Skin epidermis (tissue), 12 donors: ENCODE measurements at regions not wholly inside any gene's neighbourhood (a gene's known extent, or its start where the extent isn't known, plus 50 kb on each side); places are given as distances from the start of the nearest gene placed in this dataset.
"Not testable (repeated sequence)": the region's sequence is repeated elsewhere in the genome, so short reads cannot be mapped to it uniquely, and the experiment has no call there.

ENCODE experiments used
- H3K27ac ChIP-seq, 21 experiments: fragments of 200-600 bp; sonication (generic) in 11 of 21; one replicate each; pipeline ENCODE4 v1.5.0; 2020; ENCODE audit warnings: mild to moderate bottlenecking in 3 of 21, inconsistent platforms in 2 of 21, moderate library complexity in 2 of 21
- H3K4me3 ChIP-seq, 7 experiments: fragments of 200-600 bp; sonication (generic) in 2 of 7; one replicate each; pipeline ENCODE4 v1.5.0; 2020; ENCODE audit warnings: inconsistent platforms in 2 of 7, mild to moderate bottlenecking in 2 of 7, moderate library complexity in 1 of 7

DNA sequence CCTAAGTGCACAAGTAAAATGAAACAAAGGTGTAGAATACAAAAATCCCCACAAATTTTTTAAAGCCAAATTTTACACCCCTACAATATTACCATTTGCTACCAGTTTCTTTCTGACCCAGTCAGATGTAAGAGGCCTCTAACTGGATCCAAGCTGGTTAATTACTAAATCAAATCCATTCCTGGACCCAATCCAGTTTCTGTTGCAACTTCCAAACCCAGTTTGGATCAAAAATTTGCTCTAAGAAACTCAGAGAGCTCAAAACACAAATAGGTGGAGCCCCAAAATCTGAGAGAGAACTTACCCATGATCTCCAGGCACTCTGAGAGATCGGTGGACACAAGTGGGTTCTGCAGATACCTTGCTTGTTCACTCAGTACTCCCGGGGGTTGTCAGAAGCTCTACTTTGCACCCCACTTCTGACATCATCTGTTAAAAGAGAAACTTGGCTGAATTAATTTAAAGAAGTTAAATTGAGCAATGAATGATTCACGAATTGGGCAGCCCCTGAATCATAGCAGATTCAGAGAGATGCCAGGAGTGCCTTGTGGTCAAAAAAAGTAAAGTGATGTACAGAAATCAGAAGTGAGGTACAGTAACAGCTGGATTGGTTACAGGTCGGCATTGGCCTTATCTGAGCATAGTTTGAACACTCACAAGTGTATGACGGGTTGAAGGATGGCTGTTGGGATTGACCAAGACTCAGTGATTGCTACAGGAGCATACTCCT is 448.0 kb downstream of the KCNT2 start:
- Histone ChIP-seq H3K4me3 (no peak overlapping the region), H3K27ac (no peak overlapping the region)

DNA sequence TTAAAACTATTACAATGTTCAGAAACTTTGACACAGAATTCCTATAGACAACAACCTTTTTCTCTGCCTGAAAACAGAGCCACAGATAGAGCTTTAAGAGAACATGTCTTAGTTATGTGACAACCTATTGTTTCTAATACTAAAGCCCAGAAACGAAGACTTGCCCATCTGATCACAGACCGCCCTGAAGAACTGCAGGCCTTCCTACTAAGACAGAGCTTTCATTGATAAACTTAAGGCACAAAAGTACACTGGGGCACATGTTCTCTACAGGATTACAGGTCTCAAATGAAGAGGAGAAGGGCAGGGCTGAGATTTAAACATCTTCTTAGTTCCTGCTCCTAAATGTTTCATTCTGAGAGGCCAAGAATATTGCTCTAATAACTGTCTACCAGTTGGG is 452.7 kb downstream of the KCNT2 start:
- Histone ChIP-seq H3K4me3 (no peak overlapping the region), H3K27ac (no peak overlapping the region)

DNA sequence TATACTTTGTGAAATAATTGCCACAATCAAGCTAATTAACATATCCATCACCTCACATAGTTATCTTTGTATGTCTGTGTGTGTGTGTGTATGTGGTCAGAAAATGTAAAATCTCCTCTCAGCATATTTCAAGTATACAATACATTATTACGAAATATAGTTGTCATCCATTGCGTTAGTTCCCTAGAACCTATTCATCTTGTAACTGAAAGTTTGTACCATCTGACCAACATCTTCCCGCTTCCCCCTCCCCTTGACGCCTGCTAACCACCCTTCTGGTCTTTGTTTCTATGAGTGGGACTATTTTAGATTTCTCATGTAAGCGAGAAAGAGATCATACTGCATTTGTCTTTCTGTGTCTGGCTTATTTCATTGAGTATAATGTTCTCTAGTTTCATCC is 455.3 kb downstream of the KCNT2 start:
- no peak overlapping the region for H3K27ac ChIP-seq
- H3K4me3 ChIP-seq: no peak overlapping the region

DNA sequence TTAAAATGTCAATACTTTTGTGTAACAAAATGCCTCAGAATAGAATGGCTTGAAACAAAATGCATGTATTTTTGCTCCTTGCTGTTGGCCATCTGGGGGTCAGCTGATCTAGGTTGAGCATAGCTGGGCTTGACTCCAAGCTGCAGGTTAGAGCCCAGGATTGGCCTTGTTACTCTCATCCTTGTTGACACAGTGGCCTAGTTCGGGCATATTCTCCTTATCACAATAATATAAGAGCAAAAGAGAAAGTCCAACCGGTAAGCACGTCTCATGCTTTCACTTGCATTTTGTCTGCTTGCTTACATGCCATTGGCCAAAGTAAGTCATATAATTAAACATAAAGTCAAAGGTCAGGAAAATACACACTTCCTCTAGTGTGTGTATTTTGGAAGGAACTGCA is 456.2 kb downstream of the KCNT2 start:
- no peak overlapping the region for H3K4me3 ChIP-seq
- H3K27ac ChIP-seq: no peak overlapping the region

DNA sequence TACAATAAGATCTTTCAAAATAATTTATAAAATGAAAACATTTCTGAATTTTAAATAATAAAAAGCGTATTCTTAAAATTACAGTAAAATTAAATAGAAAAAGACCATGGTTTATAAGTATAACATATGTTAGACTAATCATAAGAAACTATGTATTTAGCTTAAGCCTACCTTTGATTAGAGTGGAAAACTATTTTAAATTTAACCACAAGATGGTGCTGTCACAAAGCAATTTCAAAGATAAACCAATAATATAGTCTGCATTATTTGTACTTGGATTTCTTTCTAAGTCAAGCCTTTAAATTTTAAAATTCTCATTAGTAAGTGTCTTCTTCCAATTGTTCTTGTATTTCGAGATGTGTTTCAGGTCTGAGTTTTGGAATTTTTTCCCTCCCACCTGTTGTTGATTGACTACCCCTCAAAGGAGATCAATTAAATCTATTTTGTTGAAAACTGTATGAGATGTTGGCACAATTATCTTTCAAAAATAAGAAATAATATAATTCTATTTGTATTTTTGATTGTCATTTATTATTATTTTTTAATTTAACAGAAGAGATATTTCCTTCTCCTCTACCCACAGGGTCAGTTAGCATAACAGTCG is 459.8 kb downstream of the KCNT2 start:
- Histone ChIP-seq H3K27ac (no peak overlapping the region), H3K4me3 (no peak overlapping the region)

DNA sequence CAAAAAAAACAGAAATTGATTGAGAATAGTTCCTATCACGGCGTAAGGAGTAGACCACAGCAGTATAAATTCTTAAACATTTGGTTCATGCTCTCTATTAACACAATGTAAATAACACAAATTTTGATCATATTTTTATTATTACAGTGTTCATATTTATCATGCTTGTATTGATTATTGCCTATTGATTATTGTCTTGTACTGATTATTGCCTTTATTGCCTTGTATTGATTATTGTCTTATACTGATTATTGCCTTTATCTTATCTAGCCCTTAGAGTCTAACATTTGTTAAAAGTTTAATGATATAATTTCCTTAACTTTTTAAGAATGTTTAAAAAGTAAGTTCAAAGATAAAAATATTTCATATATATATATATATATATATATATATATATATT is 460.7 kb downstream of the KCNT2 start:
- no peak overlapping the region for H3K4me3 ChIP-seq
- no peak overlapping the region for H3K27ac ChIP-seq

DNA sequence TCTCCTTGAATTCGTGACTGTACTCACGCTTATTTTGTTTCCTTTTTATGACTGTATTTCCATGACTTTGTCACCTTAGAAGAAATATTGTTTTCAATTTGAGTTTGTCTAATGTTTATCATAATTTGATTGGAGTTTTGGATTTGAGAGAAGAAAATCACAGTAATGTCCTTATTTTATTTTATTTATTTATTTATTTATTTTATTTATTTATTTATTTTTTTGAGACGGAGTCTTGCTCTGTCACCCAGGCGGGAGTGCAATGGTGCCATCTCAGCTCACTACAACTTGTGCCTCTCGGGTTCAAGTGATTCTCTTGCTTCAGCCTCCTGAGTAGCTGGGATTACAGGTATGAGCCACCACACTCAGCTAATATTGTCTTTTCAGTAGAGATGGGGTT is 463.1 kb downstream of the KCNT2 start:
- not testable (repeated sequence) for H3K27ac ChIP-seq, H3K4me3 ChIP-seq

DNA sequence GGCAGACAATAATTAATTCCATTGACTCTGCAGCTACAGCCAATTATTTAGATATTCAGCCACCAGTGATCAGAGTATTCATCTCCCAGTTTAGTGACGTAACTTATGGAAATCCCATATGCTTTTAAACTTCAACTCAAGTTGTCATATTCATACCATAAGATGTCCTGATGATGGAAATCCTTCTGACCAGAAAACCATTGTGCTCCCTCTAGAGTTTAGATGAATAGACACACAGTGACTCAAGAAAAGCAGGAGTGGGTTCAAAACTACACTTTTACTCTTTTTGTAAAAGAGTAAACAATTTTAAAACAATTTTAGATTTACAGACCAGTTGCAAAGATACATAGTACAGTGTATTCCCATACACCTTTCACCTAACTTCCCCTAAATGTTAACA is 463.7 kb downstream of the KCNT2 start:
- Histone ChIP-seq H3K4me3 (no peak overlapping the region), H3K27ac (no peak overlapping the region)

DNA sequence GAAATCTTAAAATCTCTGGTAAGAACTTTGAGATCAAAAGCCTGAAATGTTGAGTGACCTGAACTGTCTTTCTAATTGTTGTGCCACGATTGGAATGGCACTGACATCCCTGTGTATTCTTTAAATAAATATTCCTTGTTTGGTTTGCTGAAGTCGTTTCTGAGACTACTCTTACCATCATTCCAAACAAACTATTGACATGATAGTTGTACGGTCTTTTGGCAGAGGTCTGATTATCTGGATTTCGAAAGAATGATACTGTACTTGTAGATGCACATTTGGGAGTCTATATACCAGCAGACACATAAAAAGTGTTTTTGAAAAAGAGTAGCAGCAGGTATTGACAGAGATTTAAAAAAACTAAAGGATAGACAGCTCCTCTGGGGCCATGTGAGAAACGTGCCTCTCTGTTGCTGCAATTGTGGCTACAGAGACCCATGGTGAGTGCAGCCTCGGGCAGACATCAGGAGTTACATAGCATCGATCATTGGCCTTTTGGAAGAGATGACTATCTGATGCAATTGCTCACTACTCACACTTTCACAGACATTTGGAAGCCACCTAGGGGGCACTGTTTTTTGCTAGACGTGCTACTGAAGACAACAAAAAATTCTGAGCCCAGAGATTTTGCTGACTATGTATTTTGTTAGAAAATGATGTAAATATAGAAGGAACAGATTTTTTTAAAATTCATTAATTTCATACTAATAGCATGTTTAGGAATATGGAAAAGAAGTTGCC is 464.5 kb downstream of the KCNT2 start:
- Histone ChIP-seq H3K27ac (no peak overlapping the region), H3K4me3 (no peak overlapping the region)

DNA sequence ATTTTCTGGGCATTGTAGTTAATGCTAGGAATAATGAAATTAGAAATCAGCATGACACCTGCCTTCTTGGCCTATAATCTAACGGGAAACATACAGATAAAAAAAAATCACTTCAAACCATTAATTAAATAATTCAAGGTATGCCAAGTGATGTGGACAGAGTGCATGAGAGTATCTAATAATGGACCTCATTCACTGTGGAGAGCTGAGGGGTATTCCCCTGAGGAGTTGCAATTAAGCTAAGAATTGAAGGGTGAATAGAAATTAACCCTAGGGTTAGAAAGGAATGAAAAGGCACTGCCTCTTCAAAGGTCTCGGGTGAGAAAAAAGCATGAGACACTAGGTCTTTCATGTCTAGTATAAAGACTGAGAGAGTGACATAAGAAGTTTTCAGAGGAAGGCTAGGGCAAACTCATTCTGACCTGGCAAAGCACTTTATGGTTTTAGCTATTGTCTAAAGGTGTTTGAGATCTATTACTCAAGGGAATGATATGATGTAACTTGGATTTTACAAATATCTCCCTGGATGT is 466.1 kb downstream of the KCNT2 start:
- H3K27ac ChIP-seq: no peak overlapping the region
- no peak overlapping the region for H3K4me3 ChIP-seq

DNA sequence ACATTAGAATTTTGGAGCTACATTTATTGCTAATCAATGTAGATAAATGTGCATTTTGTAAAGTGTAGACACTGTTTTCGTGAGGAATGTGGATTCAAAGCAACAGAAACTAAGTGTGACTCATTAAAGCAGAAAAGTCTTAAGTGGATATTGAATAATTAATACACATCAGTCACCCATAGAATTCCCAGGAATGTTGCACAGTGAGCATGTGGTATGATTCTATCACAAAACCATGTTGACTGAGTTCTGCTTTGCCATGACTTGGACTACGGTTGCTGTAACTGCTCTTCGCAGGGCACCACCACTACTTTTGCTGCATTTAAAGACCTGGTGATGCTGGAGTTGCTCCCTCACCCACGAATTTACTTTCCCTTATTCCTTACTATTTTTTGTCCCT is 471.8 kb downstream of the KCNT2 start:
- Histone ChIP-seq H3K27ac (no peak overlapping the region), H3K4me3 (no peak overlapping the region)

DNA sequence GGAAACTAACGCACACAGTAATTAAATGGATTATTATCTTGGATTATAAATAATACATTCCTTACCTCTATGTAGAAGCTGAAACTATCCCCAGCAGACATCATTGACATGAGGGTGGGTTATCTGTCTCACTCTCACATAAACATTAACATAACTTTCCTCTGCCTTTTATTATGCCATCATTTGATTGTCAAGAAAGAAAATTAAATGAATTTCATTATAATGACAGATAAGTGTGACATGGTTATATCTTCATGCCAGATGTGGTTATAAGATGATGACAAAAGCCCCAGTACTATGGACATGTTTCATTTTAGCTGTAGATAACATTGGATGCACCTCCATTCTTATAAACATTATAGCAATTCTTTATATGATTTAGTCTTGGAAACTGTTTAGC is 476.5 kb downstream of the KCNT2 start:
- Histone ChIP-seq H3K4me3 (no peak overlapping the region), H3K27ac (no peak overlapping the region)

DNA sequence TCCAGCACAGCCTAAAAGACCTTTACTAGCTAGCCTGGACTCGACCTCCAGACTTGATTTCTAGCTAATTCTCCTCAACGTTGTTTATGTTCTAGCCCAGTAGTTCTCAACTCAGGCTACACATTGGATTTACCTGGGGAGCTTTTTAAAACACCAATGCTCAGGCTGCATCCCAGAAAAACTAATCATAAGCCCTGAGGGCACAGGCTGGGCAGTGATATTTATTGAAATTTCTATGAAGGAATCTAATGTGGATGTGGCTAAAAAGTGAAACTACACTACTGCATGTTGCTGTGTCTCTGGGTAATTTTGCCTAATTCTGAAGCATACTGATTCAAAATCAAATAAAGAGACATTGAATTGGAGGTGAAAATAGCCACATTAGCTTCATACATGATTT is 479.4 kb downstream of the KCNT2 start:
- Histone ChIP-seq H3K27ac (no peak overlapping the region), H3K4me3 (no peak overlapping the region)

DNA sequence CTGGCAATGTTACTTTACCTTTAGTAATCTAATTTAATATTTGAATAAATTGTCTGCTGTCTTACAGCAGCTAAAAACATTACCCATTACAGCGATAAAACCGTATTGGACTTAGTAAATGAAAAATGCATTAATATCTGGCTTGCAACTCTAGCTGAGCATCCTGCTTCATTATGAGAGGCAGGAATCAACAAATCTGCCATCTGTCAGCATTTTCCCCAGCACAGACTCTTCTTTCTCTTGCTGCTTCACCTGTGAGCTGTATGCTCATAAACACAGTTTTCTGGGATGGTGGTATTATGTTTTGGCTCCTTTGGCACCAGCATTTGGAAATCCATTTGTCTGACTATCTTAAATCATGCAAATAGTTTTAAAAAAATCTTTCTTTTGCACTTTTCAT is 487.1 kb downstream of the KCNT2 start:
- Histone ChIP-seq H3K4me3 (no peak overlapping the region), H3K27ac (no peak overlapping the region)

DNA sequence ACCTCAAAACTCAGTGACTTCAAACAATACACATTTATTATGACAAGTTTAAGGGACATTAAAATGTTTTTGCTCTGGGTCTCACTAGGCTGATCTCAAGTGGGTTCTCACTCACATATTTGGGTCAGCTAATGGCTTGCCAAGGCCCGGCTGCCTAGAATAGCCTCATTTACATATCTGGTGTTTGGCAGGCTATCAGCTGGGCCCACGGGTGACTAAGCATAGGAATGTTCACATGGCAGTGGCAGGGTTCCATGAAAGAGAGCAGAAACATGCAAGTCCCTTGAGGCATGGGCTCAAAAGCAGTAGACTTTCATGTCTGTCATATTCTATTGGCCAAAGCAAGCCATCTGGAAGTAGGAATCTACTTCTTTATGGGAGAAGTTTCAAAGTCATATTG is 492.6 kb downstream of the KCNT2 start:
- Histone ChIP-seq H3K4me3 (no peak overlapping the region), H3K27ac (no peak overlapping the region)

DNA sequence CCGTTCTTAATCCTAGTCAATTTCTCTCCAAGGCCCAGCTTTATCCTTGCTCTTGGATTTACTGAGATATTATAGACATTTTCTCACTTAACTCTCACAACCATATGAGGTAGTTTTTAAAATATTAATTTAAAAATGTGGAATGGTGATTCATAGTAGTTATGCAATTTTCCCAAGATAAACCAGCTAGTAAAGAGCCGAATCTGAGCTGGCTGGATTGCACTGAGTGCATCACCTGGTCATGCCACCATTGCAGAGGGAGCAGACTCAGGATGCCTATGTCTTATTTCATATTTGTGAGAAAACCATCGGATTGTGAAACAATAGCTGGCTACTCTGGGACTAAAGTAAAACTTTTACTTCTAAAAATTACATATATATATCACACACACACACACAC is 494.0 kb downstream of the KCNT2 start:
- Histone ChIP-seq H3K27ac (no peak overlapping the region), H3K4me3 (no peak overlapping the region)

DNA sequence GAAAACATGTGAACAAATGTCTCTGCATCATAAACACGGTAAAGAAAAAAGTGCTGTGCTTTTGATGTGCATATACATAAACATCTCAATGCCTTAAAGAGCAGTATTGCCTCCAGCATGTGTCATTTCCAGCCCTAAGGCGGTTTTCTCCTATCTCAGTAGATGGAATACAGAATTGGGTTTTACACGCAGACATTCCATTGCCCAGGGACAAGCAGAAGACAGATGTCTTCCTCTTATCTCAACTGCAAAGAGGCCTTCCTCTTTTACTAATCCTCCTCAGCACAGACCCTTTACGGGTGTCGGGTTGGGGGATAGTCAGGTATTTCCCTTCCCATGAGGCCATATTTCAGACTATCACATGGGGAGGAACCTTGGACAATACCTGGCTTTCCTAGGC is 499.2 kb downstream of the KCNT2 start:
- not testable (repeated sequence) for H3K27ac ChIP-seq

DNA sequence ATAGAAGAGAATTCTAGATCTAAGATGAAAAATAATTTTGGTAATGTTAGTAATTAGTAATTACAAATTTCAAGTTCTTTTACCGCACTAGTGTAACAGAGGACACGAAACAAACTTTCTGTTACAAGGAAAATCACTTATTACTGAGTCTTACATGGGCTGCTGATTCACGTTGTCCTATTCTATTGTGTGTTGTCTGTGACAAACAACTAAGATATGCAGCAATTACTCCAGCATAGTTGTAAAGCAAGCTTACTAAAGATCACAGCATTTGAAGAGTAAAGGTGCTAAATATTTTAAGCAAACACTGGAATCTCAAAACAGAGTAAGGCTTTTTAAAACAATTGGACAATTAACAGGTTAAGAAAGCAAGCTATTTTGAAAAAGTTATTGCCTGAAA is 502.3 kb downstream of the KCNT2 start:
- no peak overlapping the region for H3K4me3 ChIP-seq
- H3K27ac ChIP-seq: no peak overlapping the region

More for the DNA sequence above, 499.2 kb downstream of the KCNT2 start:
- not testable (repeated sequence) for H3K4me3 ChIP-seq

DNA sequence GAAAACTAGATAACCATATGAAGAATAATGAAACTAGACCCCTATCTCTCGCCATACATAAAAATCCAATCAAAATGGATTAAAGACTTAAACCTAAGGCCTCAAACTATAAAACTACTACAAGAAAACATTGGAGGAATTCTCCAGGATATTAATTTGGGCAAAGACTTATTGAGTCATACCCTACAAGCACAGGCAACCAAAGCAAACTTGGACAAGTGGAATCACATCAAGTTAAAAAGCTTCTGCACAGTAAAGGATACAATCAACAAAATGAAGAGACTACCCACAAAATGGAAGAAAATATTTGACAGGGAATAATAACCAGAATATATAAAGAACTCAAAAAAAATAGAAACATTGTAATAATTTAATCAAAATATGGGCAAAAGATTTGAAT is 505.4 kb downstream of the KCNT2 start:
- H3K27ac ChIP-seq: no peak overlapping the region
- H3K4me3 ChIP-seq: no peak overlapping the region

DNA sequence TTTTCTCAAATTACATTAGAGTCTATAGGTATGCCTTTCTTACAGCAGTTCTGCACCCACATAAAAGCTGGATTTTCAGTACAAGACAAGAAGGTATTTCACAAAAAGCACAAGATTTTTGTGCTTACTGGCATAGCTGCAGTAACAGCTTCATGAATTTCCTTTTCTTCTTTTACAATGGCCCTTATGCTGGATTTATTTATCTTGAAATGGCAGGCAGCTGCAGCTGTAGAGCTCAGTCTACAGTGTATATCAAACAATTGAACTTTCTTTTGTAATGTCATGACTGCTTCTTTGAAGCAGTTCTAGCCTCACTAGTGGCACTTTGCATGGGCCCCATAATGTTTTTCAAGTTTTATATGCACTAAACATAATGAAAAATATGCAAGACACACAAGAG is 510.2 kb downstream of the KCNT2 start:
- Histone ChIP-seq H3K27ac (no peak overlapping the region), H3K4me3 (no peak overlapping the region)

DNA sequence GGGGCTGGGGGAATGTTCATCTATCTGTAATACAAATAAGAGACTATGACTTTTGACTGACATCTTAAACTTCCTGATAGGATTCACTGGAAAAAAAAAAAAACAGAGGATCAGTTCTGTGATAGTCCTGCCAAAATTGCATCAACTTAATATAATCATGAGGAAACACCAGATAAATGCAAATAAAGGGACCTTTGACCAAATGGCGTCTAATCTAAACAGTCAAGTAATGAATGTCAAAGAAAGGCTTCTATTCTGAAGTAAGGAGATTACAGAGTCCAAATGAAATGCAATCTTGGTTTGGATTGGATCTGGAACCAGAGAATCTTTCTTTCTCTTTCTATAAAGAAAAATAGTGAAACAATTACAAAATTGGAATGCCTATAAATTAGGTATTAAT is 513.4 kb downstream of the KCNT2 start:
- Histone ChIP-seq H3K27ac (no peak overlapping the region), H3K4me3 (no peak overlapping the region)
